HCEC 1CT (cell line): ENCODE measurements at regions not wholly inside any gene's neighbourhood (a gene's known extent, or its start where the extent isn't known, plus 50 kb on each side); places are given as distances from the start of the nearest gene placed in this dataset.

ENCODE experiments used
- DNase-seq: peaks from one replicate; pipeline ENCODE4 v3.0.0-alpha.2; 2017

DNA sequence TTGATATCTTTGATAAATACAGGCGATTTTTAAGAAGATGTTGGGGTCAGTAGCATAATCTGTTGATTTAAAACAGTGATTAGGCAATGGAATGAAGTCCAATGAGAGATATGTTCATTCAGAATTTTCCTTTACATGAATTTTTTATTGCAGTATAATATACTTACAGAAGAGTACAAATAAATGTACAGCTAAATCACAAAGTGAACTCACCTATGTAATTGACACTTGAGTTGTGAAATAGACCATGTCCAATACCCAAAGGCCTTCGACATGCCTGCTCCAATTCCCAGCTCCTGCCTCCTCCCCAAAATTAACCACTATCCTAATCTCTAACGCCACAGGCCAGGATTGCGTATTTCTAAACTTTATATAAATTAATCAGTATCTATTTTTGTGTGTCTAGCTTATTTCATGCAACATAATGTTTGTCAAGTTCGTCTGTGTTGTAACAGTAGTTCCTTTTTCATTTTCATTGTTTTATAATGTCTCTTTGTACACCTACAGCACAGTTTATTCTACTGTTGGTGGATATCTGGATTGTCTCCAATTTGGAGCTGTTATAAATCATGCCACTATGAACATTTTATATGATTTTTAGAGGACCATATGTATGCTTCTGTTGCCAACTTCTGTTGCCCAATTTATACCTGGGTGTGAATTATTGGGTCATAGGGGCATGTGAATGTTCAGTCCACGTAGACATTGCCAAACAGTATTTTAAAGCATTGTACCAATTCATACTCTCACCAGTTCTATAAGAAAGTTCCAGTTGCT, 208.3 kb downstream of the TLE1 start:
- DNase-seq, result no peak

DNA sequence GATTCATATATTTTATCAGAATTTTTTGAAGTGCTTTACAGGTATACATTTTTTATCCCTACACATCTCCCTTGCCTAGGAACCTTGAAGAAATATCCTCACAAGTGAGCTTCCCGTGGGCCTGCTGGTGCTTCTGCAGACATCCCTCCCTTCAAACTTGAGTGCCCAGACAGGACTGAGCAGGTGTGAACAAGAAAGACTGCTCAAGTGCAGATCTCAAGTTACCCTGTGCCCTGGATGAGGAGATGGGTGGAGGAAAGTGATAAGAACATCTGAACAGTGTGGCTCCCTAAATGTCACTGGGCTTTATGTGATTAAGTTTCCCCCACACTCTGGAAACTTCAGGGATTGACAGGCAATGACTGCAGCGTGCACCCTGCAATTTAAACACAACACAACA, 209.8 kb downstream of the TLE1 start:
- DNase-seq, result no peak

GRCh38 chr9:81477669-81478068, 211.7 kb downstream of the TLE1 start:
- no peak for DNase-seq

GRCh38 chr9:81476813-81477490, 212.4 kb downstream of the TLE1 start:
- DNase-seq, result no peak

DNA sequence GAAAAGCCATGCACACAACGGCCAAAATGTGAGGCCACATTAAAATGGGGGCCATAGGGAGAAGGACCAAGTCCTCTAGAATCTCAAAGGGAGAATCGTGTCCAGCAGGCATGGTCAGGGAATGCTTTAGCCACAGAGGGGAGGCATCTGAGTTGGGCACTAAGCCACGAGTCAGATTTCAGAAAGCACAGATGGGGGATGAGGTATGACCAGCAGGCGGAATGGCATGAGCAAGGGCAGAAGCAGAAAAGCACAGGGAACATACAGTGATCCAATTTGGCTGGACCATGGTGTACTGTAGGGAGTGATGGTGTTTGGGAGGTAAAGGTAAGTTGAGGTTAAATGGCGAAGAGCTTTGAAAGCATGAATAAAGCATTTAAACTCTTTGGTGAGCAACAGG, 214.6 kb downstream of the TLE1 start:
- DNase-seq, result no peak

GRCh38 chr9:81474125-81474524, 215.2 kb downstream of the TLE1 start:
- peak; percentile 14 for DNase-seq

DNA sequence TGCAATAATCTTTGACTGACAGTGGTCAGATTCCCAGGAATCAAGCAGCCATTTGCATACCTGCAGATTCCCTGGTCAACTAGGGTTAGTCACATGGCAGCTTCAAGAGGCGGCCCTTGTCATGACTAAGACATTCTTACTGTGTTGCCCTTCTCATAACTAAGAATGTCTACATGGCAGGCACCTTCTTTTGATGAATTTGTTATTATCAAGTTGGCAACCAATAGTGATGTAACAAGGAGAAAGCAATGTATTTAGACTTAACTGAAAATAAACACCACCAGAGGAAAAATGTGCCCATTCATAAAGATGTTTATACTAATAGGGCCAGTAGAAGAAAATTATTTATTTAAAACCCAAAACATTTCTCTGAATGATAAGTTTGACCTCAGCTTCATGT, 215.6 kb downstream of the TLE1 start:
- no peak for DNase-seq

DNA sequence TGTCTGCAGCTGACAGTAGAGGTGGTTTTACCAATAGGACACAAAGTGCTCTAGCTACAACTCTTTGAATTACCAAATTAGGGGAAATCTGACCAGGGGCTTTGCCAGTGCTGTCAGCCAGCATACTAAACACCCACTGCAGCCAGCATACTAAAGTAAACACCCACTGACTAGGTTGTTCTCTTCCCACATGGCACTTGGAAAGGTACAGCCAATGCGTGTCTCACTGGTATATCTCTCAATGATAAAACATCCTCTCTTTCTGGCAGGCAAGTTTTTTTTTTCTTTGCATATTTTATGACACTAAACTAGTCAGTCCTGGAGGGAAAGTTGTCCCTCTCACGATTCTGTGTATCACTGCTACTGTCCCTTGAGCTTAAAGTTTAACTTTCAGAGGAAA, 216.1 kb downstream of the TLE1 start:
- DNase-seq, result no peak

DNA sequence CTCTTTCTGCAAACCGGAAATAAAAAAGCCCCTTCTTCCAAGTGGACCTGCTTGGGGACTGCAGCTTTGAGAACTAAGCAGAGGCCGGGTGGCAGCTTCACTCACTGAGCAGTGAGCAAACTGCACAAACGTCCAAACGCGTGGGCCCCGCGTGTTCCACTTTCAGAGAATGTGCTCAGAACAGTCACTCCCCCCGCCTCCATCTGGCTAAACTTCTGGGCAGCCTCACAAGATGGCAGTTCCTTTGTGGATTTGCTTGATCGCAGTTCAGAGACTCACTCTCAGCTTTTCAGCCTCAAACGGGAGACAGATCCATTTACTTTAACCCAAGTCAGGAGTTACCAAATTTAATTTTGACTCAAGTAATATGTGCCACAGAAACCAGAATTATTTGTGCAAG, 216.6 kb downstream of the TLE1 start:
- DNase-seq, result no peak

DNA sequence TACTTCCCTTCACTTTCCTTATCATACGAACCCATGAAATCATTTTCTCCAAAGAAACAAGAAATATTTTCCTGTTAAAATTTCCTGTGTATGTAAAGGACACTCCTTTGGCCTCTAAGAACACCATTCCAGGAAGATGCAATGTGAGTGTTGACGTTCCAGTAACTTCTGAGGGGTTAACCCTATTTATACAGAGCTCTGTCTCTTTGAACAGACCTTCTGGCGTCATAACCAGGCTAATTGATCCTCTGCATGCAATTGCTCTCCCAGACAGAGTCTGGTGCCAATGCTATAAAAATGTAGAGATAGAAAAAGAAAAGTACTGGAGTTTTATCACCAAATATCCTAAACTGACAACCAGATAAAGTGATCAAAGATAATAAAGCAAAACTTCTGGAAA, 218.5 kb downstream of the TLE1 start:
- no peak for DNase-seq

GRCh38 chr9:81468084-81468595, 221.2 kb downstream of the TLE1 start:
- no peak for DNase-seq

- DNase-seq, result no peak
Observed at GRCh38 chr9:81466981-81467380, 222.4 kb downstream of the TLE1 start.

GRCh38 chr9:81465468-81466011, 223.8 kb downstream of the TLE1 start:
- DNase-seq, result peak; percentile 33

GRCh38 chr9:81462801-81463200, 226.5 kb downstream of the TLE1 start:
- DNase-seq, result peak; percentile 9

- peak; percentile 9 for DNase-seq
Observed at GRCh38 chr9:81461196-81461595, 228.2 kb downstream of the TLE1 start.

GRCh38 chr9:81460693-81461092, 228.7 kb downstream of the TLE1 start:
- DNase-seq, result no peak

DNA sequence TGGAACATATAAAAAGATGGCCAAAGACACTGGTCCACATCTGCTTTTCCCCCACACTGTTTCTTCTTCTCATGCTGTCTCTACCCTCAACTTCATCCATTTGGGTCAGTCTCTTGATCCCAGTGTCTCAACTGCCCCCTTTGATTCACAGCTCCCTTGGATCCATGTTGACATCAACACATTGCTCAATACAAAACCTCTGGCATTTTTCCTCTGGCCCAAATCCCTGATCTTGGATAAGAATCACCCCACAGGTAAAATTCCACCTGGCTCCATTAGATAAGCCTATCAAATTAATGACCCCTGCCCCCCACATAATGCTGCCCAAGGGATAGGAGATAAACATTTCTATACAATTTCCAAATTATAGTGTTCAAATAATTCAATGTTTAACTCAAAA, 229.8 kb downstream of the TLE1 start:
- DNase-seq, result no peak

GRCh38 chr9:81456431-81457006, 232.8 kb downstream of the TLE1 start:
- DNase-seq, result peak; percentile 81

DNA sequence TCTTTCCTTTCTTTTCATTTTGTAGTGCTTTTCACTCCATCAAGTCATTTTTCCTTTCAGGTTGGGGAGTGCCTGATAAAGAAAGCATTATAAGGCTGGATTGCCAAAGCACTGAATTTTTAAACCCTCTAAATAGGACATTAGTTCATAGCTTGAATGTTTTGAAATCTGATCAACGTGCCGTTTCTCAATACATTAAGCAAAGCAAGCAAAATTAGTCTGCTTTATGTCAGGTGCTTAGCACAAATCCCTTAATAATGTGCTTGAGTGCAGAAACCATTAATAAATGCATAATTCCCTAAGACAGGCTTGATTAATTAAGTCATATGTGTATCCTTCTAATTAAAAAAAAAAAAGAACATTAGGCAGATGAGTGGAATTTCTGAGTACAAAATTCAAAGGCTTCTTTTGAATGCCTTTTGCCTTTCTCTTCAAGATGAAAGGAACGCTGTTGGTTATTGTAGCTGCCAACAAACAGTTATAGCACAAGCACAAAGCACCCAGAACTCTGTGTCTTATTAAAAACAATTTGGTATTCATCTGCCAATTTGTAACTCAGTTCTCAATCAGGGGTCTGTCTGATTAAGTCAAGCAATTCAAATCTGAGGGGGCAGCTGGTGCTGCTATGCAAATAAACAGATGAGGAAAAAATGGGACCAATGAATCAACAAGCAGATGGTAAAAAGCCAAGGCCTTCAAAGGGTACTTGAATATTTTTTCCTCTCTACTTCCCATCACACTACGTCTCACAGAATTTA, 233.7 kb downstream of the TLE1 start:
- DNase-seq, result peak; percentile 31

DNA sequence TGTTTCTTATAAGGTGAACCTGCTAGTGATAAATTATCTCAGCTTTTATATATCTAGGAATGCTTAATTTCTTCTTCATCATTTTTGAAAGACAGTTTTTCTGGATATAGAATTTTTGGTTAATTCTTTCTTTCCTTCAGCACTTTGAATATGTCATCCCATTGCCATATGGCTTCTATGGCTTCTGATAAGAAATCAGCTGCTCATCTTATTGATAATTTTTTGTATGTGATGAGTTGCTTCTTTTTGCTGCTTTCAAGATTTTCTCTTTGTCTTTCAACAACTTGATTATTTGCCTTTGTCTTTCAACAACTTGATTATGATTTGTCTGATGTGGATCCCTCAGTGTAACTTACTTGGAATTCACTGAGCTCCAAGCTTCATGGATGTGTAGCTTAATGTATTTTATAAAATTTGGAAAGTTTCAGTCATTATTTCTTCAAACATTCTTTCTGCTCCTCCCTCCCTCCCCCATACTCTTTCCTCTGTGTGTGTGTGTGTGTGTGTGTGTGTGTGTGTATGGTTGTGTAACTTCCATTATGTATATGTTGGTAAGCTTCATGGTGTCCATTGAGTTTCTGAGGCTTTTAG, 243.9 kb downstream of the TLE1 start:
- peak; percentile 18 for DNase-seq

DNA sequence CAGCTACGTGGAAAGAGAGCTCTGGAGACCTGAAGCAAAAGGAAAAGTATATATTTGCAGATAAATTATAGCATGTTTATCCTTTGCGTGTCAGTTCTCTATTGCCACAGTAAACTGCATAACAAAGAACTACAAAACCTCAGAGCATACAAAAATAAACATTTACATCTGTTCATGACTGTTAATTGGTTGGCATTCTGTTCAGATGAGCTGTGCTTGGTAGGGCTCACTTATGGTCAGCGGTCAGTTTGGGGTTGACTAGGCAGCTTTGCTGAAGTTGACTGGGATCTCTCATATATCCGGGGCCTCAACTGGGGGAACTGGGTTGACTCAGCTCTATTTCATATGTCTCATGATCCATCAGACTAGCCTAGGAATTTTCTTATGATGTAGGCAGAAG, 257.7 kb downstream of the TLE1 start:
- DNase-seq, result peak; percentile 100

- DNase-seq, result peak; percentile 90
Observed at GRCh38 chr9:81430727-81431126, 258.6 kb downstream of the TLE1 start.

- peak; percentile 26 for DNase-seq
Observed at GRCh38 chr9:81427870-81428269, 261.5 kb downstream of the TLE1 start.
